Activated naive CD4-positive, alpha-beta T cell treated with anti-CD3 and anti-CD28 coated beads, Interleukin-2, amount 50 U/mL, for 72 hours (primary cell): ENCODE measurements at regions not wholly inside any gene's neighbourhood (a gene's known extent, or its start where the extent isn't known, plus 50 kb on each side); places are given as distances from the start of the nearest gene placed in this dataset.

ENCODE experiments used
- ATAC-seq, 2 donors: fragments of 150-1000 bp; cut with Tn5 transposase; 2 replicates each; pipeline ENCODE4 v1.10.0; 2021; ENCODE audit warnings: mild to moderate bottlenecking in 2 of 2, moderate library complexity in 2 of 2
- DNase-seq, 2 donors: peaks; one replicate each; pipeline ENCODE4 v3.0.0; 2021 to 2022; ENCODE audit warnings: low spot score in 2 of 2
- H3K27ac Mint-ChIP-seq, 2 donors: one replicate each; pipeline ENCODE4 v1.8.0; 2022; ENCODE audit warnings: mild to moderate bottlenecking in 2 of 2, mixed read lengths in 2 of 2
- H3K36me3 Mint-ChIP-seq, 2 donors: one replicate each; pipeline ENCODE4 v1.8.0; 2022; ENCODE audit warnings: mixed read lengths in 2 of 2
- H3K9me3 Mint-ChIP-seq, 2 donors: one replicate each; pipeline ENCODE4 v1.8.0; 2022; ENCODE audit warnings: mixed read lengths in 2 of 2

DNA sequence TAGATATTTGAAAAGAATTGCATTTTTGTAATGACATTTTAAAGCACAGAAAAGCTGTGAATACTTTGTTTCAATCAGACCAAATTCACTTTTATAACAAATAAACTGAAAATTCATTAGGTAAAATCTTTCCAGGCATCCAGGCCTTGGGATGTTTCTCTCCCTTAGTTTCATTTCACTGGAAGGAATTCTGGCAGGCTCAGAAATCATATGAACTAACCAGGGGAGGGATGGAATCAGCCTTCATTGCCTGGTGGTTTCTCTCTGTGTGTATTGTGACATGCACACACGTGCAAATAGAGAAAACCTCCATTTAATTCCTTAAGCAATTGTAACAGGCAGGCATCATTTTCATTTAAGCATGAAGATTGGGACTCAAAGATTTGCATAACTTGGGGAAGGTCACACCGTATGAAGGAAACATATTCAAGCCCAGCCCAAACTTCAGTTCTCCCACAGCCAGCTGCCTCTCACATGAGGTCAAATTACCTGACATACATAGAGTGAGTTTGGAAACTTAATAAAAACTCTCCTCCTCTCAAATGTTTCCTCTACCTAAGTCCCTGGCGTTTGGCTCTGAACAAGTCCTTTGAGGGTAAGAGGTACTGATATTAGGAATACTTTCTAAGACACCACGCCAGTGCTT, 376.1 kb upstream of the MCTP2 start:
- H3K9me3 Mint-ChIP-seq: no peaks in the 10 kb centered on the region
- DNase-seq (no peak), ATAC-seq (no peak)
- H3K27ac Mint-ChIP-seq: no peak overlapping the region
- no peaks in the 10 kb centered on the region for H3K36me3 Mint-ChIP-seq

DNA sequence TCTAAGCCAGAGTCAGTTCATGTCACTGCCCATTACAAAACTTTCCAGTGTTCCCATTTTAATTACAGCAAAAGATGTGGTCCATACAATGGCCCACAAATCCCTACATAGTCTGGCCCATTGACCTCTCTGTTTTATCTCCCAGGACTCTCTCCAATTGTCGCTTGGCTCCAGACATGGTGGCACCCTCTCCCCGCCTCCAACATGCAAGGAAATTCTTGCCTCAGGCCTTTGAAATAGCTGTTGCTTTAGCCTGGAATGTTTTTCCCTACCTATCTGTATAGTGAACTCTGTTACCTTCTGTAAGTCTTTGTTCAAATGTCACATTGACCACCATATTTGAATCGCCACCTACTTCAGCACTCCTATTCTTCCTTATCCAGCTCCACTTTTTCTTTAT, 377.3 kb upstream of the MCTP2 start:
- ATAC-seq (no peak), DNase-seq (no peak)
- H3K36me3 Mint-ChIP-seq: no peaks in the 10 kb centered on the region
- no peaks in the 10 kb centered on the region for H3K9me3 Mint-ChIP-seq
- H3K27ac Mint-ChIP-seq: no peak overlapping the region

DNA sequence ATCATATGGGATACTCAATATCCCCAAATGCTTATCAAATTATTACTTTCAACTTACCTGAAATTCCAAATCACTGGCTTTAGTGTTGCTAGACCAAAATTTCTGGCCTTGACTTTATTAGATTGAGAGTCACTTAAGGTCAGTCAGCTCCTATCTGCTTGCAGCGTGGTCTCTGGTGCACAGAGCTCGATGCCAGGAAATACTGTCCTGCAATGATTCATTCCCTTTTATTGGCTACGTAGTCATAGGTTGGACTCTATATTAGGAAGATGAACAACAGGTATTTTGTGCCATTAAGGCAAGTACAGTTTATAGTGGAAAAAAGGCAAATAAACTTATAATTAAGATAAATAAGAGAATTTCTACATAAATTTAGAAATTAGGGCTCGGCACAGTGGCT, 378.6 kb upstream of the MCTP2 start:
- Mint-ChIP-seq H3K27ac (no peak overlapping the region), H3K9me3 (no peaks in the 10 kb centered on the region), H3K36me3 (no peaks in the 10 kb centered on the region)
- ATAC-seq (no peak), DNase-seq (no peak)

DNA sequence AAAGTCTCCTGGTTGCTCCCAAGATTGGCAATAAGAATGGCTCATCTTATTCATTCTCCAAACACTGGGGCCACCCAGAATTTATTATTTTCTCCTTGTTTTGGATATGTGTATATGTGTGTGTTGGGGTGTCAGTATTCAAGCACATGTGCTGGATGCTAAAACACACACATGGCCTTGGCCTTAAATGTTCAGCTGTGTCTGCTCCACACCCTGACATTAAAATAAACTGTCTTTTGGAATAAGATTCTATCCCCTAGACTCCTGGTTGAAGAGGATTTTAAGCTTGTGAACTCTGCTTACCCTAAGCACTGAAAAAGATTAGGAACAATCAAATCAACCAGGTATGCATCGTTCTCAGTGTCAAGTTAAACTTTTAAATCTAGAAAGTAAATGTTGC, 382.9 kb upstream of the MCTP2 start:
- H3K36me3 Mint-ChIP-seq: no peaks in the 10 kb centered on the region
- ATAC-seq: no peak
- H3K9me3 Mint-ChIP-seq: no peaks in the 10 kb centered on the region
- no peak overlapping the region for H3K27ac Mint-ChIP-seq
- DNase-seq: no peak

DNA sequence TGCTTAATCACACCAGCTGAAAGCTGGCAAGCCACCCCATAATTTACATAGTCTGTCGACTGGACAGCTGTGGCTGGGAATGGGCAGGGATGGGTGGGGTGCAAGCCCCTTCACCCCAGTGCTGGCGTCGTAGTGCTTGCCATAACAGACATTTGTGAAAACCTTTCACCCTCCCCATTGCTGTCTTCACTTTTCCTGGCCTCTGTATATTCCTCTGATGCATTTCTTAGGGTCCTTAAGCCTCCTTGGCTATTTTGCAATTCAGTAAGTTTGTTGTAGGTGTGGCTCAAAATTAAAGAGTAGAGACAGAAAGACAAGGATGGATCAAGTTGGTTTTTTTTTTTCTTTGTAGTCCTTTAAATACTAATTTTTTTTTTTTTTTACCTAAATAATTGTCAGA, 383.3 kb upstream of the MCTP2 start:
- H3K36me3 Mint-ChIP-seq: no peaks in the 10 kb centered on the region
- no peak for DNase-seq

DNA sequence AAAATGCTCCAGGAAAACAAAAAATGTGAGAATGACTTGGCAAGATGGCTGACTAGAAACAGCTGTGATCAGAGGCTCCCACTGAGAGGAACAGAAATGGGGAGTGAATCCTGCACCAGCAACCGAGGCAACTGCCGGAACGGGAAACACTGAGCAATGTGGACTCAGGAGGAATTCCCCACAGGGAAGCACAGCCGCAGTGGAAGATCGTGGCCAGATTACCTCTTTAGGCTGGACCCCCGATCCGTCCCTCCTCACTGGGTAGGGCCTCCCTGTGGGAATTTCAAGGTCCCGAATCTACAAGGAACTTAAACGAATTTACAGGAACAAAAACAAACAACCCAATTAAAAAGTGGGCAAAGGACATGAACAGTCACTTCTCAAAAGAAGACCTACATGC, 385.2 kb upstream of the MCTP2 start:
- Mint-ChIP-seq H3K9me3 (no peaks in the 10 kb centered on the region), H3K27ac (no peak overlapping the region), H3K36me3 (no peaks in the 10 kb centered on the region)
- DNase-seq (no peak), ATAC-seq (no peak)

More for the DNA sequence above, 383.3 kb upstream of the MCTP2 start:
- ATAC-seq: no peak
- Mint-ChIP-seq H3K9me3 (no peaks in the 10 kb centered on the region), H3K27ac (no peak overlapping the region)

DNA sequence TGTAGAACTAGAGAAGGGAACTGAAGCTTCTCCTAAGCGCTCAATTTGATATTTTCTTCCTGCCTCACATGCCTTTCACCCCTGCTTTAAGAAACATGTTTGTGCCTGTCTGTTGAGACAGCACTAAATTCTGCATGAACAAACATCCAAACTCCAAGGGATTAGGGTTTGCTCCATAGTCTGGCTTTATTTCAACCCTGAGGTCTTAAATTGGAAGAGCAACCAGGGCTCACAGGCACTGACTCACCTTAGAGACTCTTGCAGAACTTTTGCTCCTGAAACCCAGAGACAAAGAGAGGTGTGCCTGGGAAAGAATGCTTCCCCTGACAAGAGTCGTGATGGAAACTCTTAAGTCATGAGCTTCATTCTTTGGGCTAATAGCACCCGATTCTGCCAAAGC, 393.9 kb upstream of the MCTP2 start:
- DNase-seq (no peak), ATAC-seq (no peak)
- Mint-ChIP-seq H3K36me3 (no peaks in the 10 kb centered on the region), H3K9me3 (peaks cover 0 to 4% of the 10 kb centered on the region in 2 donors), H3K27ac (no peak overlapping the region)

DNA sequence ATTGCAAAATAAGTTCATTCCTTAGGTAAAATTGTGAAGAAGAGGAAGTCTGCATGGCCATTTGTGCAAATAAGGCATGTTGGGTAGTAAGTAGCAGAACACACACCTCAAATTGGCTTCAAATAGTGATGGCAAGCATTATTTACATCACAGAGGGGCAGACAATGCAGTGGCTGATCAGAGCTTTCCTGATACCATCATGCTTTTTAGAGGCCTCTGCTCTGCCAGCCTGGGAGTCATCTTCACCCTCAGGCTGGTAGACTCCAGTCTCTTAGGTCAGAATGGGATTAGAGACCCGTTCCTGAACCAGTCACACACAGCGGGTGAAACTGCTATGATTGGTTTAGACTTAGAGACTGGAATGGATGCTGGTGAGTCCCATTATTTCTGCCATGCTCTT, 396.0 kb upstream of the MCTP2 start:
- no peak for ATAC-seq
- Mint-ChIP-seq H3K36me3 (no peaks in the 10 kb centered on the region), H3K27ac (no peak overlapping the region), H3K9me3 (peaks cover 0 to 4% of the 10 kb centered on the region in 2 donors)
- DNase-seq: no peak

DNA sequence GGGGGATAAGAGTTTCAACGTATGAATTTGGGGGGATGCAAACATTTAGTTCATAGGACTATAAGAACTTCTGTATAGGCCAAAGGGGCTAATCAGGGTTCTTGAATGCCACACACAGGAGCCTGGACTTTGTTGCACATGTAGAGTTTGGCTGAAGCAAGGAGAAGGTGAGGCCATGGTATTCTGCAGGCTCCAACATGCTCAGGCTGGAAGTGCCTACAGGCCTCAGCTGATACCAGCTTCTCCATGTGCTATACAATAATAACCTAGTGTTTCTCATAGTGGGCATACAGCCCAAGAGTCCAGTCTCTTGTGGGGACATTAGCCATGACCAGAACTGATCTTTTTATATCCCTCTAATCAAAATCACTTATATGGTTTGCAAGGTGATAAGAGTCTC, 399.7 kb upstream of the MCTP2 start:
- Mint-ChIP-seq H3K36me3 (no peaks in the 10 kb centered on the region), H3K27ac (no peak overlapping the region), H3K9me3 (no peaks in the 10 kb centered on the region)
- DNase-seq (no peak), ATAC-seq (no peak)

DNA sequence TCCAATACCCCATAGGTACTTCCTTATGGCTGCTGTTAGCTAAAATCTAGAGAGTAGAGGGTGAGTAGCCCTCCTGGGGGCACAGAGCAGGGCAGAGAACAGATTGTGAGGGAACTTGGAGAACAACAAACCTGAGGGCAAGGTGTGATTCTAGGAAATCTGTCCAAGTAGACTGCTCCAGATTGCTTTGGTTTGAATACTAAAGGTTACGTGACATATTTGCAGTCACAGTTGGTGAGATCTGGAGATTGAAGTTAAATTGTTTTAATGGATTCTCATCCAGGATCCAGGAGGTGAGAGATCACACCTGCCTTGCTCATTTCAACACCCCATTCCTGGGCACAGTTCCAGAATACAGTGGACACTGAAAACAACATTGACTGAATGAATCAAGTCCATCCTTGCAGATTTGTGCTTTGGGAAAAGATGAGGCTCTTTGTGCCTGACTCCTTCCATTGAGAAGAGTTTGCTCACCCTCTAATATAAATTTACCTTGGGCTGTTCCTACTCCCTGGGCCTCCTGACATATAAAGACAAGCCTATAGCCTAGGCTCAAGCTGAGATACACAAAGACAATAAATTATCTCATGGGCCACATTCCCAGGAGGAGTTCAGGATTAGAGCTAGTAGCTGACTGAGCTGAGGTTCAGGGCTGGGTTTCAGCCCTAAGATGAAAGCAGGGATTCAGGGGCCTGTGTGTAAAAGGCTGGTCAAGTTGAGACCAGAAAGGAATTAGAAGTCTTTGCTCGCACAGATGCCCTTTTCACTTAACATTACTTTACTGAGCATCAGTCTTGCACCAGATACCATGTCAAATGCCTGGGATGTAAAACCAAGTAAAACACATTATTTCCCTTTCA, 400.9 kb upstream of the MCTP2 start:
- ATAC-seq: no peak
- Mint-ChIP-seq H3K36me3 (no peaks in the 10 kb centered on the region), H3K9me3 (no peaks in the 10 kb centered on the region), H3K27ac (no peak overlapping the region)
- no peak for DNase-seq

DNA sequence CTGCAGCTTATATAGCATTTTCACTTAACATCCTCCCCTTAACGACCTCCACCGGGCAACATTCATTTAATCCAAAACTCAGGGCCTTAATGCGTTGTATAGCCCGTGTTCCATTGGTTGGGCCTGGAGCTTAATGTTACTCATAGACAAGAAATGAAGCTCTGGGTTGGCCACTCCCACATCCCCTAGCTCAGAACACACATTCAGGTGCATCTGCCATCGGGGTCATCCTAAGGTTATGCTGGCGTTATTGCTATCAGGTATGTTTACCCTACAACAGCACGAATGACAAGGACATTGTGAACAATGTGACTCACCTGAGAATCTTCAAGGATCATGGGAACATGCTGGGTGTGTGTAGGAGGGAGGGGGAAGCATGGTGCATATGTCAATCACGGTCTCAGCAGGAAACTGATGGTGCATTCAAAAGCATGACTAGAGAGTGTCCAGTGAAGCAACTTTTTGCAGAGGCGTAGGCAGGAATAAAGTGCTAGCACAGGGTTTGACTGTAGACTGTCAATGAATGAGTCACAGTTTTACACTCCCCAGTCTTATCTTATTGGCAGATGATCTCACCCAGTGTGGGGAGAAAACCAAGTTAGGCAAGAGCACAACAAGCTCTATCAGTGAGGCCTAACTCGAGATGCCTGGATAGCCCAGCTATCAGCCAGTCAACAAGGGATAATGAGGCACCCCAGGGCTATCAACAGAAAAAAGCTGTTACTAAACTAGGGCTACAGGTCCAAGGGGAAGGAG, 402.1 kb upstream of the MCTP2 start:
- no peaks in the 10 kb centered on the region for H3K36me3 Mint-ChIP-seq
- H3K9me3 Mint-ChIP-seq: no peaks in the 10 kb centered on the region
- no peak overlapping the region for H3K27ac Mint-ChIP-seq
- no peak for DNase-seq
- ATAC-seq: peak in 1 of 2 donors; percentile 60

DNA sequence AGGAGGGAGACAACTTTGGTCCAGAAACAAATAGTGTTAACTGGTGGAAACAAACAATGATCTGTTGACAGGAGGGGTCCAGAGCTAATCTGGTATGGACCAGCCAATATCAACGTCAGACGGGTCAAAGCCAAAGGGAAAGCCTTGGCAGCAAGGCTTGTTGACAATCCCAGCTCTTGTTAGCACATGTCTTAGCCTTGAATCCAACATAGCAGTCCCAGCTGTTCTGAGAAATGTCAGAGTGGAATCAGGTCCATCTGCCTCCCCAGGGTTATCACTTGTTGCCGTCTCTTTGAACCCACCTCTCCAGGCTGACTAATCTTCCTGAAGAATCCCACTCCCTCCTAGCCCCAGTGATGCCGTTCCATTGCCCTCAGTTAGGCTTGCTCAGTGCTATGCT, 404.6 kb upstream of the MCTP2 start:
- ATAC-seq: no peak
- Mint-ChIP-seq H3K36me3 (no peaks in the 10 kb centered on the region), H3K27ac (no peak overlapping the region), H3K9me3 (no peaks in the 10 kb centered on the region)
- DNase-seq: no peak

DNA sequence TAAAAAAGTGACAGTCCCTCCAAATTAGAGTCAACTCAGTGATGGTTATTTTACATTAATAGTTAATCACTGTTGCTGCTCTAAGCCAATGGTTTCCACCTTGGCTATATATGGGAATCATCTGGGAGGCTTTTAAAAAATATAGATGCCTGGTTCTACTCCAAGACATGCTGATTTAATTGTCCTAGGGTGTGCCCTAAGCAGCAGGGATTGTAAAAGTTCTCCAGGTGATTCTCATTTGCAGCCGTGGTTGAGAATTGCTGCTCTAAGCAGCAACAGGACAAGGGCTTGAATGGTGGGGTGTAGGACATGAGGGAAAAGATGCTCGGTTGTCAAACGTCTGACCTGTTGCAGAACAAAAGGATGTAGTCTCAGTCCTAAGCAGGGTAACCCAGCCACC, 405.1 kb upstream of the MCTP2 start:
- H3K27ac Mint-ChIP-seq: no peak overlapping the region
- no peaks in the 10 kb centered on the region for H3K36me3 Mint-ChIP-seq
- no peaks in the 10 kb centered on the region for H3K9me3 Mint-ChIP-seq
- no peak for DNase-seq
- ATAC-seq: no peak

DNA sequence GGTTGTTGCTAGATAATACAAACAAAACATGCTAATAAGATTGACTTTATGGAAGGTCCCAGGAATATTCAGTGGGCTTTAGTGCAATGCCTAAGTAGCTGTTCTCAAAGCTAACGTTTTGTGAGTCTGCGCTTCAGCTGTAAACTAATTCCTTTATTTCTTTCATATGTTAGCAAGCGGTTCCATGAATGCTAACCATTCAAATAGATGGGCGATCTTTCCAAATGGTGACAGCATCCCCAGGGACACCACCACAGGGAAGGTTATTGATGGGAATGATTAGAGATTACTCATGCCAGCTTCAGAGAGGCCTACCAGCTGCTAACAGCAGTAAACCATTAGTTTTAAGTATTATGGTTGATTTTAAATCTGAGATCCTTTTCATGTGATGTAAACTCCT, 405.7 kb upstream of the MCTP2 start:
- H3K9me3 Mint-ChIP-seq: no peaks in the 10 kb centered on the region
- H3K27ac Mint-ChIP-seq: no peak overlapping the region
- no peak for DNase-seq
- ATAC-seq: no peak
- no peaks in the 10 kb centered on the region for H3K36me3 Mint-ChIP-seq

DNA sequence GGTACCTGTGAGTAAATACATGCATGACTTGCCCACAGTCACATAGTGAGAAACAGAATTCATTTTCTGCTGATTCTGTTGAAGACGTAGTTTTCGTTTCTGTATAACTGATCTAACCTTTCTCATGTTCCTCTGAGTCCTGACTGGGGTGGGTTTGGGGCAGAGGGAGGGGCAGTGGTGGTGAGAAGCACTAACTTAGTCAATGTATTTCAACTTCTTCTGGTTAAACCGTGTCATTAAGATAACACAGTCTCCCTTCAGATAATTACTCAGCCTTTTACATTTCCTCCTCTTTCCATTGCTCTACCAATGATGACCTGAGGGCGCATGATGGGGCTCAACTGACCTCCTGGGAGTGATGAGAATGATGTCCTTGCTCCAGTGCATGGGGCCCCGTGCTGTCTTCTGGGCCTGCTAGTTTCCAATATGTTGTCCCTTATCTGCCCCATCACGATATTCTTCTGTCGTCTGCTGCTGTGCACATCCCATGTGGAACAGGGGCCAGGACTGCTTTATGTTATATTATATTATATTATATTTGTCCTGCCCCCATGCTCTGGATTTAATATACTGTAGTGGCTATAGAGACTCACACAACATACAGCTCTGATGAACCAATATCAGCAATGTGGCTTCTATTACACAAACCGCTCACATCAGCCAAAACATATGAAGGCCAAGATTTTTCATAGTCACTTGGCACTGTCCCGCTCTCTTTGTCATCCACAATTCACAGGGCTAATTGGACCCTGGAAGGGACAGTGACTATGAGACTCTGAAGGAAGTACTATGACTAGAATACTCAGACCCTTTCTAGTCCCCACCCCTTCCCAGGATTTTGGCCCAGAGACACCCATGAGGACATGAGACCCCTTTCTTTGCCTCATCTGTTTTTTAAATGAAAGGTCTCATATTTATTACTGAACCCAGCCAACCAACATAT, 407.1 kb upstream of the MCTP2 start:
- Mint-ChIP-seq H3K27ac (no peak overlapping the region), H3K9me3 (no peaks in the 10 kb centered on the region), H3K36me3 (no peaks in the 10 kb centered on the region)
- DNase-seq (no peak), ATAC-seq (no peak)

DNA sequence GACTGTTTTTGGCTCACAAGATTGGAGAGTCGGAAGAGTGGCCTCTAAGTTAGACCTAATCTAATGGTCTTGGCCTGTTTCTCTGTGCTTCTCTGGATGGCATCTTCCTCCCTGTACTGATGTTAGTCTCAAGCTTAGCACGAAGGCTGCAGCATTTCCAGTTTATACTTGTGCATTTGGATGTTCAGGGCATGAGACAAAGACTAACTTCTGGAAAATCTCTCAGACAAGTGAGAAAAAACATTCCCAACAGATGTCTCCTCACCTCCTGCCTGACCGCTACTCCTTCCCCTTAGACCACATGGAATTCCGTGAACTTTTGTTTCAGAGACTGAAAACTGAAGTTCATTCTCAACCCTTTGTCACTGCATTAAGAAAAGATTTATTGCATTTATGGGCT, 410.8 kb upstream of the MCTP2 start:
- Mint-ChIP-seq H3K9me3 (peaks cover 7 to 15% of the 10 kb centered on the region in 2 donors), H3K27ac (no peak overlapping the region), H3K36me3 (peaks cover 0 to 5% of the 10 kb centered on the region in 2 donors)
- no peak for ATAC-seq
- no peak for DNase-seq
